ENCODE measurements at regions not wholly inside any gene's neighbourhood (a gene's known extent, or its start where the extent isn't known, plus 50 kb on each side); places are given as distances from the start of the nearest gene placed in this dataset.
"Not testable (repeated sequence)": the region's sequence is repeated elsewhere in the genome, so short reads cannot be mapped to it uniquely, and the experiment has no call there.

DNA sequence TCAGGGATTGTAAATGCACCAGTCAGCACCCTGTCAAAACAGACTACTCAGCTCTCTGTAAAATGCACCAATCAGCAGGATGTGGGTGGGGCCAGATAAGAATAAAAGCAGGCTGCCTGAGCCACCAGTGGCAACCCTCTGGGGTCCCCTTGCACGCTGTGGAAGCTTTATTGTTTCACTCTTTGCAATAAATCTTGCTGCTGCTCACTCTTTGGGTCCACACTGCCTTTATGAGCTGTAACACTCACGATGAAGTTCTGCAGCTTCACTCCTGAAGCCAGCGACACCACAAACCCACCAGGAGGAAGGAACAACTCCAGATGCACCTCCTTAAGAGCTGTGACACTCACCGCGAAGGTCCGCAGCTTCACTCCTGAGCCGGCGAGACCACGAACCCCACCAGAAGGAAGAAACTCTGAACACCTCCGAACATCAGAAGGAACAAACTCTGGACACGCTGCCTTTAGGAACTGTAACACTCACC lies 1578.5 kb downstream of the SI start:
- ATAC-seq, result not testable (repeated sequence)

DNA sequence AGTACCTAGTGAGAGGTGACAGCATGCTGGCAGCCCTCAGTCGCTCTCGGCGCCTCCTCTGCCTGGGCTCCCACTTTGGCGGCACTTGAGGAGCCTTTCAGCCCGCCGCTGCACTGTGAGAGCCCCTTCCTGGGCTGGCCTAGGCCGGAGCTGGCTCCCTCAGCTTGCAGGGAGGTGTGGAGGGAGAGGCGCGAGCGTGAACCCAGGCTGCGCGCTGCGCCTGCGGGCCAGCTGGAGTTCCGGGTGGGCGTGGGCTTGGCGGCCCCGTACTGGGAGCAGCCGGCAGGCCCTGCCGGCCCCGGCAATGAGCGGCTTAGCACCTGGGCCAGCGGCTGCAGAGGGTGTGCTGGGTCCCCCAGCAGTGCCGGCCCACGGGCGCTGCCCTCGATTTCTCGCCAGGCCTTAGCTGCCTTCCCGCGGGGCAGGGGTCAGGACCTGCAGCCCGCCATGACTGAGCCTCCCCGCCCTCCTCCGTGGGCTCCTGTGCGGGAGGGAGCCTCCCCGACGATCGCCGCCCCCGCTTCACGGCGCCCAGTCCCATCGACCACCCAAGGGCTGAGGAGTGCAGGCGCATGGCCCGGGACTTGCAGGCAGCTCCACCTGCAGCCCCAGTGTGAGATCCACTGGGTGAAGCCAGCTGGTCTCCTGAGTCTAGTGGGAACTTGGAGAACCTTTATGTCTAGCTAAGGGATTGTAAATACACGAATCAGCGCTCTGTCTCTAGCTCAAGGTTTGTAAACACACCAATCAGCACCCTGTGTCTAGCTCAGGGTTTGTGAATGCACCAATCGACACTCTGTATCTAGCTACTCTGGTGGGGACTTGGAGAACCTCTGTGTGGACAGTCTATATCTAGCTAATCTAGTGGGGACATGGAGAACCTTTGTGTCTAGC lies 1579.2 kb downstream of the SI start:
- not testable (repeated sequence) for ATAC-seq

DNA sequence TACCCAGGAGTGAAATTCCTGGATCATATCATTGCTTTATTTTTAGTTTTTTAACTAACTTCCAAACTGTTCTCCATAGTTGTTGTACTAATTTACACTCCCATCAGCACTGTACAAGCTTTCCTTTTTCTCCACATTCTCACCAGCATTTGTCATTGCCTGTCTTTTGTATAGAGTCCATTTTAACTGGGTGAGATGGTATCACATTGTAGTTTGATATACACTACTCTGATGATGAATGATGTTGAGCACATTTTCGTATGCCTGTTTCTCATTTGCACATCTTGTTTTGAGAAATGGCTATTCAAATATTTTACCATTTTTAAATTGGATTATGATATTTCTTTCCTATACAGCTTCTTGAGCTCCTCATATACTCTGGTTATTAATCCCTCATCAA lies 1586.6 kb downstream of the SI start:
- ATAC-seq, result no peak
- no peak for TF ChIP-seq ZFP3 (CRISPR knock-in tag; IDR thresholded peaks at IDR 0.05)
- no peak for TF ChIP-seq ZNF8 (CRISPR knock-in tag; IDR thresholded peaks at IDR 0.05)
- TF ChIP-seq ISL1 (CRISPR knock-in tag; IDR thresholded peaks at IDR 0.05), result no peak
- TF ChIP-seq ZC3H10 (CRISPR knock-in tag; IDR thresholded peaks at IDR 0.05), result no peak
- TF ChIP-seq BACH2 (CRISPR knock-in tag; IDR thresholded peaks at IDR 0.05; ENCODE audit: borderline replicate concordance), result no peak
- no peak for TF ChIP-seq PPARA (CRISPR knock-in tag; IDR thresholded peaks at IDR 0.05; ENCODE audit: borderline replicate concordance)
- no peak for TF ChIP-seq ZNF70 (CRISPR knock-in tag; IDR thresholded peaks at IDR 0.05)
- TF ChIP-seq TCF4 (CRISPR knock-in tag; IDR thresholded peaks at IDR 0.05; ENCODE audit: borderline replicate concordance), result no peak
- TF ChIP-seq, protein P1, sequence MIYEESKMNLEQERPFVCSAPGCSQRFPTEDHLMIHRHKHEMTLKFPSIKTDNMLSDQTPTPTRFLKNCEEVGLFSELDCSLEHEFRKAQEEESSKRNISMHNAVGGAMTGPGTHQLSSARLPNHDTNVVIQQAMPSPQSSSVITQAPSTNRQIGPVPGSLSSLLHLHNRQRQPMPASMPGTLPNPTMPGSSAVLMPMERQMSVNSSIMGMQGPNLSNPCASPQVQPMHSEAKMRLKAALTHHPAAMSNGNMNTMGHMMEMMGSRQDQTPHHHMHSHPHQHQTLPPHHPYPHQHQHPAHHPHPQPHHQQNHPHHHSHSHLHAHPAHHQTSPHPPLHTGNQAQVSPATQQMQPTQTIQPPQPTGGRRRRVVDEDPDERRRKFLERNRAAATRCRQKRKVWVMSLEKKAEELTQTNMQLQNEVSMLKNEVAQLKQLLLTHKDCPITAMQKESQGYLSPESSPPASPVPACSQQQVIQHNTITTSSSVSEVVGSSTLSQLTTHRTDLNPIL (CRISPR knock-in tag; IDR thresholded peaks at IDR 0.05; ENCODE audit: low read depth), result no peak
- TF ChIP-seq OSR1 (CRISPR knock-in tag; IDR thresholded peaks at IDR 0.05), result no peak
- TF ChIP-seq, protein P2, sequence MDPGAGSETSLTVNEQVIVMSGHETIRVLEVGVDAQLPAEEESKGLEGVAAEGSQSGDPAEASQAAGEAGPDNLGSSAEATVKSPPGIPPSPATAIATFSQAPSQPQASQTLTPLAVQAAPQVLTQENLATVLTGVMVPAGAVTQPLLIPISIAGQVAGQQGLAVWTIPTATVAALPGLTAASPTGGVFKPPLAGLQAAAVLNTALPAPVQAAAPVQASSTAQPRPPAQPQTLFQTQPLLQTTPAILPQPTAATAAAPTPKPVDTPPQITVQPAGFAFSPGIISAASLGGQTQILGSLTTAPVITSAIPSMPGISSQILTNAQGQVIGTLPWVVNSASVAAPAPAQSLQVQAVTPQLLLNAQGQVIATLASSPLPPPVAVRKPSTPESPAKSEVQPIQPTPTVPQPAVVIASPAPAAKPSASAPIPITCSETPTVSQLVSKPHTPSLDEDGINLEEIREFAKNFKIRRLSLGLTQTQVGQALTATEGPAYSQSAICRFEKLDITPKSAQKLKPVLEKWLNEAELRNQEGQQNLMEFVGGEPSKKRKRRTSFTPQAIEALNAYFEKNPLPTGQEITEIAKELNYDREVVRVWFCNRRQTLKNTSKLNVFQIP (CRISPR knock-in tag; IDR thresholded peaks at IDR 0.05; ENCODE audit: borderline replicate concordance, low read depth), result no peak
- TF ChIP-seq, protein P3, sequence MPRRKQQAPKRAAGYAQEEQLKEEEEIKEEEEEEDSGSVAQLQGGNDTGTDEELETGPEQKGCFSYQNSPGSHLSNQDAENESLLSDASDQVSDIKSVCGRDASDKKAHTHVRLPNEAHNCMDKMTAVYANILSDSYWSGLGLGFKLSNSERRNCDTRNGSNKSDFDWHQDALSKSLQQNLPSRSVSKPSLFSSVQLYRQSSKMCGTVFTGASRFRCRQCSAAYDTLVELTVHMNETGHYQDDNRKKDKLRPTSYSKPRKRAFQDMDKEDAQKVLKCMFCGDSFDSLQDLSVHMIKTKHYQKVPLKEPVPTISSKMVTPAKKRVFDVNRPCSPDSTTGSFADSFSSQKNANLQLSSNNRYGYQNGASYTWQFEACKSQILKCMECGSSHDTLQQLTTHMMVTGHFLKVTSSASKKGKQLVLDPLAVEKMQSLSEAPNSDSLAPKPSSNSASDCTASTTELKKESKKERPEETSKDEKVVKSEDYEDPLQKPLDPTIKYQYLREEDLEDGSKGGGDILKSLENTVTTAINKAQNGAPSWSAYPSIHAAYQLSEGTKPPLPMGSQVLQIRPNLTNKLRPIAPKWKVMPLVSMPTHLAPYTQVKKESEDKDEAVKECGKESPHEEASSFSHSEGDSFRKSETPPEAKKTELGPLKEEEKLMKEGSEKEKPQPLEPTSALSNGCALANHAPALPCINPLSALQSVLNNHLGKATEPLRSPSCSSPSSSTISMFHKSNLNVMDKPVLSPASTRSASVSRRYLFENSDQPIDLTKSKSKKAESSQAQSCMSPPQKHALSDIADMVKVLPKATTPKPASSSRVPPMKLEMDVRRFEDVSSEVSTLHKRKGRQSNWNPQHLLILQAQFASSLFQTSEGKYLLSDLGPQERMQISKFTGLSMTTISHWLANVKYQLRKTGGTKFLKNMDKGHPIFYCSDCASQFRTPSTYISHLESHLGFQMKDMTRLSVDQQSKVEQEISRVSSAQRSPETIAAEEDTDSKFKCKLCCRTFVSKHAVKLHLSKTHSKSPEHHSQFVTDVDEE (CRISPR knock-in tag; IDR thresholded peaks at IDR 0.05), result no peak
- TF ChIP-seq GLIS3 (CRISPR knock-in tag; IDR thresholded peaks at IDR 0.05), result no peak
- no peak for TF ChIP-seq RARB (CRISPR knock-in tag; IDR thresholded peaks at IDR 0.05)
- TF ChIP-seq ESRRG (CRISPR knock-in tag; IDR thresholded peaks at IDR 0.05), result no peak
- TF ChIP-seq ZFP30 (CRISPR knock-in tag; IDR thresholded peaks at IDR 0.05), result no peak
- TF ChIP-seq TOX (CRISPR knock-in tag; IDR thresholded peaks at IDR 0.05; ENCODE audit: borderline replicate concordance), result no peak
- TF ChIP-seq ZNF565 (CRISPR knock-in tag; conservative IDR thresholded peaks at IDR 0.05; ENCODE audit: low read depth), result no peak

DNA sequence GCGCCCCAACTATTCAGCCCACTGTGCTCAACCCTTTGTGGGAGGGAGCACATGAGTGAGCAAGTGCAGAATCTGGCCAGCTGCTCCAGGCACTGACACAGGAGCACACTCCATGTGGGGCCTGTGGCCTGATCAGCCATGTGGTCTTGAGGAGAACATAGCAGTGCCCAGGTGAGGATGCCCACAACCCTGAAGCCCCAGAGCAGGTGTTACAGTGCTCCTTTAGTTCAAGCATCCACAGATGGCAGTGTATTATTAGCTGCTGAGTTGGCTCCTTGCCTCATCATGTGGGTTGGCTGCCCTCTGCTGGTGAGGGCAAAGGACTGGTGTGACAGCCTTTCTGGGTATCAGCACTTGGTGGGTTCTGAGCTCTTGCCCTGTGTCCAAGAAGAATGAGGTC lies 1588.2 kb downstream of the SI start:
- TF ChIP-seq, protein P3 (CRISPR knock-in tag; IDR thresholded peaks at IDR 0.05), result no peak
- no peak for ATAC-seq
